WTC11 (cell line): ENCODE measurements at regions not wholly inside any gene's neighbourhood (a gene's known extent, or its start where the extent isn't known, plus 50 kb on each side); places are given as distances from the start of the nearest gene placed in this dataset.

Experiments
- AFF4 ChIP-seq: sonication (generic); formaldehyde crosslinking; IDR thresholded peaks from 2 replicates; pipeline ENCODE4 v1.8.1; 2023; ENCODE audit warnings: mild to moderate bottlenecking, missing genetic modification reagents, borderline replicate concordance
- CTCF ChIP-seq: fragments of 200-600 bp; IDR thresholded peaks from 2 replicates; pipeline ENCODE4 v1.8.0; 2022; ENCODE audit warnings: antibody characterized with exemption
- E2F4 ChIP-seq: sonication (generic); formaldehyde crosslinking; IDR thresholded peaks from 2 replicates; pipeline ENCODE4 v1.8.1; 2022; ENCODE audit warnings: low read depth, mild to moderate bottlenecking, moderate library complexity, missing genetic modification reagents, borderline replicate concordance
- ESRRA ChIP-seq: sonication (generic); formaldehyde crosslinking; IDR thresholded peaks from 2 replicates; pipeline ENCODE4 v1.8.1; 2022; ENCODE audit warnings: mild to moderate bottlenecking, missing genetic modification reagents, borderline replicate concordance
- IRF2 ChIP-seq: sonication (generic); formaldehyde crosslinking; IDR thresholded peaks from 2 replicates; pipeline ENCODE4 v1.8.0; 2022; ENCODE audit warnings: low read depth, missing genetic modification reagents, borderline replicate concordance
- JUN ChIP-seq: sonication (generic); formaldehyde crosslinking; IDR thresholded peaks from 2 replicates; pipeline ENCODE4 v1.8.0; 2023; ENCODE audit warnings: mild to moderate bottlenecking, missing genetic modification reagents
- MAX ChIP-seq: sonication (generic); formaldehyde crosslinking; IDR thresholded peaks from 2 replicates; pipeline ENCODE4 v1.8.0; 2022; ENCODE audit warnings: mild to moderate bottlenecking, missing genetic modification reagents
- NR2C2 ChIP-seq: sonication (generic); formaldehyde crosslinking; IDR thresholded peaks from 2 replicates; pipeline ENCODE4 v1.8.0; 2022; ENCODE audit warnings: mild to moderate bottlenecking, missing genetic modification reagents
- TEAD4 ChIP-seq: sonication (generic); formaldehyde crosslinking; IDR thresholded peaks from 2 replicates; pipeline ENCODE4 v1.8.0; 2022; ENCODE audit warnings: mild to moderate bottlenecking, missing genetic modification reagents
- ZNF138 ChIP-seq: sonication (generic); formaldehyde crosslinking; conservative IDR thresholded peaks from 2 replicates; pipeline ENCODE4 v1.8.1; 2022; ENCODE audit warnings: mild to moderate bottlenecking, moderate library complexity, missing genetic modification reagents

GRCh38 chr16:6837722-6838121 is 494.9 kb upstream of the RBFOX1 start:
- no peak for TF ChIP-seq AFF4 (CRISPR knock-in tag)
- no peak for TF ChIP-seq CTCF
- TF ChIP-seq MAX (CRISPR knock-in tag), result no peak
- no peak for TF ChIP-seq IRF2
- no peak for TF ChIP-seq TEAD4 (CRISPR knock-in tag)
- TF ChIP-seq JUN (CRISPR knock-in tag), result no peak
- TF ChIP-seq NR2C2, result no peak
- no peak for TF ChIP-seq E2F4 (CRISPR knock-in tag)
- no peak for TF ChIP-seq ESRRA
- no peak for TF ChIP-seq ZNF138 (CRISPR knock-in tag)
